Stimulated activated naive B cell treated with anti-CD40 and anti-IgM and Interleukin-4, amounts not matched to agents 10 μg/mL and 1 μg/mL and 100 μg/mL, for 72 hours (primary cell): ENCODE measurements at regions not wholly inside any gene's neighbourhood (a gene's known extent, or its start where the extent isn't known, plus 50 kb on each side); places are given as distances from the start of the nearest gene placed in this dataset.

ENCODE experiments used
- ATAC-seq, 2 donors: fragments of 150-1000 bp; cut with Tn5 transposase; replicated peaks; 2 replicates each; pipeline ENCODE4 v1.10.0; 2021; ENCODE audit warnings: moderate library complexity in 1 of 2
- DNase-seq: peaks from one replicate; pipeline ENCODE4 v3.0.0; 2021
- H3K27ac Mint-ChIP-seq: one replicate; pipeline ENCODE4 v1.8.0; 2022; ENCODE audit warnings: mild to moderate bottlenecking, mixed read lengths
- H3K27me3 Mint-ChIP-seq, 2 donors: one replicate each; pipeline ENCODE4 v1.8.0; 2022; ENCODE audit warnings: mixed read lengths in 2 of 2
- H3K36me3 Mint-ChIP-seq, 2 donors: one replicate each; pipeline ENCODE4 v1.8.0; 2022; ENCODE audit warnings: mixed read lengths in 2 of 2, mild to moderate bottlenecking in 1 of 2
- H3K4me1 Mint-ChIP-seq, 2 donors: one replicate each; pipeline ENCODE4 v1.8.0; 2022; ENCODE audit warnings: mixed read lengths in 2 of 2, mild to moderate bottlenecking in 1 of 2
- H3K4me3 Mint-ChIP-seq, 2 donors: one replicate each; pipeline ENCODE4 v1.8.0; 2022; ENCODE audit warnings: mild to moderate bottlenecking in 2 of 2, mixed read lengths in 2 of 2, moderate library complexity in 1 of 2
- H3K9me3 Mint-ChIP-seq, 2 donors: one replicate each; pipeline ENCODE4 v1.8.0; 2022; ENCODE audit warnings: mixed read lengths in 2 of 2, mild to moderate bottlenecking in 1 of 2

DNA sequence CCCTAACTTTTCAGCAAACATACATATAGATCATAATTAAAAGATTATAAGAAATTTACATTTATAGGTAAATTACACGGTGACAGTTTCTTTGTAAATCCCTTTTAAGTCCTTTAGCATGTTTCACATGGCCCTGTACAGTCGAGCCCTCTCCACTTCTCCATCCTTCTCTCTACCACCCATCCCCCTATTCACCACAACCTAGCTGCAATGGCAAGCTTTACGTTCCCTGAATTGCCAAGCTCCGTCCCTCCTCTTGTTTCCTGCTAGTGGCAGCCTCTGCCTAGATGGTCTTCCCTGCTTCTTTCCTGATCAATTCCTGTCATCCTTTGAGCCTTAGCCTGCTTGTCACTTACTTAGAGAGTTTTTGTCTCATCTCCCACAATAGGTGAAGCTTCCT, 116.2 kb downstream of the TMA16 start:
- Mint-ChIP-seq H3K9me3 (peaks cover 0 to 2% of the 10 kb centered on the region in 2 donors), H3K4me3 (peak overlapping the region; percentile 76 to 81), H3K27ac (peak overlapping the region; percentile 90), H3K27me3 (no peaks in the 10 kb centered on the region), H3K4me1 (peaks cover 61 to 85% of the 10 kb centered on the region in 2 donors), H3K36me3 (no peaks in the 10 kb centered on the region)
- ATAC-seq = peak; percentile 21 to 23
- DNase-seq = no peak

GRCh38 chr4:163611182-163611581, 116.7 kb downstream of the TMA16 start:
- no peaks in the 10 kb centered on the region for H3K36me3 Mint-ChIP-seq
- peak overlapping the region; percentile 49 for H3K27ac Mint-ChIP-seq
- peak; percentile 47 to 65 for ATAC-seq

GRCh38 chr4:163611784-163612445, 117.4 kb downstream of the TMA16 start:
- Mint-ChIP-seq H3K9me3 (peaks cover 0 to 2% of the 10 kb centered on the region in 2 donors), H3K27ac (peak overlapping the region; percentile 95), H3K36me3 (no peaks in the 10 kb centered on the region), H3K4me3 (peak overlapping the region; percentile 68 to 85), H3K4me1 (peaks cover 53 to 78% of the 10 kb centered on the region in 2 donors), H3K27me3 (no peaks in the 10 kb centered on the region)
- DNase-seq (no peak), ATAC-seq (peak; percentile 74 to 75)

More at GRCh38 chr4:163611182-163611581, 116.7 kb downstream of the TMA16 start:
- H3K27me3 Mint-ChIP-seq = no peaks in the 10 kb centered on the region
- DNase-seq = no peak
- H3K4me1 Mint-ChIP-seq = peaks cover 60 to 85% of the 10 kb centered on the region in 2 donors
- H3K9me3 Mint-ChIP-seq = peaks cover 0 to 2% of the 10 kb centered on the region in 2 donors
- H3K4me3 Mint-ChIP-seq = peak overlapping the region in 1 of 2 donors; percentile 29

DNA sequence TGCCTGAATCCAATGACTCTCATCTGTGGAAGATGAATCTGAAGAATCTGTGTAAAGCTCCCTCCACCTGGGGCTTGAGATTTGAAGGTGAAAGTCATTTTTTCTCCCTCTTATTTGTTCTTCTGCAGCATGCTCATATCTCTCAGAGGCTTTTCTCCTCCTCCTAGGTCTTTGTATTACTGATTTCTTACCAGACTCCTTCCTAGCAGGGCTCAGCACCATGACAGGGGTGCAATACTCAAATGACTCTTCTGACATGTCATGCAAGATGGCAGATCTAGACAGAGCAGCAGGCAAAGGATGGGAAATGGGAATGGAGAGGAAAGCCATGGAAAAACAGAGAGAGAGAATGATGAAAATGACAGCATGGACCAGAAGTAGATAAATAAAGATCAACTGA, 118.3 kb downstream of the TMA16 start:
- Mint-ChIP-seq H3K36me3 (no peaks in the 10 kb centered on the region), H3K4me3 (peak overlapping the region; percentile 68 to 85), H3K9me3 (peaks cover 0 to 2% of the 10 kb centered on the region in 2 donors), H3K4me1 (peaks cover 46 to 69% of the 10 kb centered on the region in 2 donors), H3K27ac (peak overlapping the region; percentile 95), H3K27me3 (no peaks in the 10 kb centered on the region)
- ATAC-seq = peak; percentile 25 to 57
- no peak for DNase-seq

GRCh38 chr4:163613383-163613782, 118.9 kb downstream of the TMA16 start:
- peak overlapping the region; percentile 68 to 85 for H3K4me3 Mint-ChIP-seq
- no peaks in the 10 kb centered on the region for H3K27me3 Mint-ChIP-seq
- H3K4me1 Mint-ChIP-seq = peaks cover 39 to 65% of the 10 kb centered on the region in 2 donors

DNA sequence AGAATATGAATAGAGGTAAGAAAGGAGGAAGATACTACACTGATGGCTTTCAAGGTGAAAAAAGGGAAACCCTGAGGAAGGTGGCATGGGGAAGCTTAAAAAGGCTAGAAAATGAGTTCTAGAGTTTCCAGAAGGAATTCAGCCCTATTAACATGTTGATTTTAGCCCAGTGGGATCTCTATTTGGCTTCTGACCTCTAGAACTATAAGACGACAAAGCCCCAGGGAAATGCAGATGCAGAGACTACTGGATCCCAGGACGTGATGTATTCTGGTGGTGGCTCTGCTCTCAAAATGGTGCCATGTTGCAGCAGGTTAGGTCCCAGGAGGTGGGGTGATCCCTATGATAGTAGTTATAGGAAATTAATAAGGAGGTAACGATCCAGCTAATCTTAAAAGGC, 120.4 kb downstream of the TMA16 start:
- ATAC-seq (no peak), DNase-seq (no peak)
- no peaks in the 10 kb centered on the region for H3K36me3 Mint-ChIP-seq
- H3K4me1 Mint-ChIP-seq = peaks cover 34 to 61% of the 10 kb centered on the region in 2 donors
- no peak overlapping the region for H3K4me3 Mint-ChIP-seq
- peaks cover 0 to 4% of the 10 kb centered on the region in 2 donors for H3K9me3 Mint-ChIP-seq
- H3K27ac Mint-ChIP-seq = no peak overlapping the region
- no peaks in the 10 kb centered on the region for H3K27me3 Mint-ChIP-seq

More at GRCh38 chr4:163613383-163613782, 118.9 kb downstream of the TMA16 start:
- Mint-ChIP-seq H3K36me3 (no peaks in the 10 kb centered on the region), H3K9me3 (peaks cover 0 to 2% of the 10 kb centered on the region in 2 donors), H3K27ac (peak overlapping the region; percentile 38)
- no peak for DNase-seq
- ATAC-seq = peak; percentile 39 to 50

- peaks cover 0 to 4% of the 10 kb centered on the region in 2 donors for H3K9me3 Mint-ChIP-seq
- H3K4me3 Mint-ChIP-seq = no peak overlapping the region
These were observed 124.4 kb downstream of the TMA16 start for GRCh38 chr4:163618845-163619244.

DNA sequence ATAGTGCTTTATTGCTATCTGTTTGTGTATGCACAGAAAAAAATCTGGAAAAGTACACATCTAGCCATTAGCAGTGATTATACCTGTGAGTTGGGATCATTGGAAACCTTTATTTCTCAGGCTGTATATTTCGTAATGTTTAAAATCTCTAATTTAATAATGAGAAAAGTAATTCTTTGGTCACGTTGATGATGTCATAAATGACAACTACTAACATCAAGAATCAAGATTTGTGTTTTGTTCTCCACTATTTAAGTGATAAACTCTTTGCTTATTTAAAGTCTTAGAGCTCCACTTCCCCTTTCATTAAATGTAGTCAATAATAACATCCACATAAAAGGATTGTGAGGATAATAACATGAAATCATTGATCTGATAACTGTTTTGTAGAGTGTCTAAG, 126.2 kb downstream of the TMA16 start:
- no peak for ATAC-seq
- H3K27ac Mint-ChIP-seq = no peak overlapping the region
- peaks cover 9 to 23% of the 10 kb centered on the region in 2 donors for H3K4me1 Mint-ChIP-seq
- no peaks in the 10 kb centered on the region for H3K36me3 Mint-ChIP-seq
- no peak for DNase-seq
- H3K4me3 Mint-ChIP-seq = no peak overlapping the region
- no peaks in the 10 kb centered on the region for H3K27me3 Mint-ChIP-seq
- H3K9me3 Mint-ChIP-seq = peaks cover 0 to 2% of the 10 kb centered on the region in 2 donors

More at GRCh38 chr4:163618845-163619244, 124.4 kb downstream of the TMA16 start:
- DNase-seq (no peak), ATAC-seq (no peak)
- Mint-ChIP-seq H3K27ac (no peak overlapping the region), H3K27me3 (no peaks in the 10 kb centered on the region), H3K36me3 (no peaks in the 10 kb centered on the region), H3K4me1 (peaks cover 19 to 37% of the 10 kb centered on the region in 2 donors)

DNA sequence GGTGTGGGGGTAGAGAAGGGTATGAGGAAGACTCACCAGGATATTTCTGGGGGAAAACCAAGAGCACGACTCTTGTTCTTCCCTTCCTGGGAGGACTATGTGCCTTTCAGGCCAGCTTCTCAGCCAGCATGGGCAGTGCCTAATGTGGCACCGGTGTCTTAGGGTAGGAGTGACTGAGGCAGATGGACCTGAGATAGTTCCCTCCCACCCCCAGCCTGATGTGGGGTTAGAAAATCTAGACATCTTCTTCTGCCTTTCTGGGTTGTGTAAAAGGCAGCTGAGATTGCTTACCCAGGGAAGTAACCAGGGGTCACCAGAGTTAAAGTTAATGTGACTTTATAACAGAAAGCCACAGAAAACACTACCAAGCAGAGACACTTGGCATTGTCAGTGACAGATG, 127.3 kb downstream of the TMA16 start:
- Mint-ChIP-seq H3K36me3 (no peaks in the 10 kb centered on the region), H3K4me1 (peaks cover 9 to 21% of the 10 kb centered on the region in 2 donors), H3K4me3 (no peak overlapping the region), H3K27ac (no peak overlapping the region), H3K27me3 (no peaks in the 10 kb centered on the region), H3K9me3 (peaks cover 0 to 2% of the 10 kb centered on the region in 2 donors)
- ATAC-seq (no peak), DNase-seq (no peak)

- H3K27me3 Mint-ChIP-seq = no peaks in the 10 kb centered on the region
- H3K9me3 Mint-ChIP-seq = peaks cover 0 to 2% of the 10 kb centered on the region in 2 donors
- H3K4me3 Mint-ChIP-seq = no peak overlapping the region
- DNase-seq (no peak), ATAC-seq (no peak)
- peaks cover 9 to 21% of the 10 kb centered on the region in 2 donors for H3K4me1 Mint-ChIP-seq
- H3K36me3 Mint-ChIP-seq = no peaks in the 10 kb centered on the region
- H3K27ac Mint-ChIP-seq = no peak overlapping the region
These were observed 128.0 kb downstream of the TMA16 start for GRCh38 chr4:163622379-163623035.

GRCh38 chr4:163623787-163624186, 129.3 kb downstream of the TMA16 start:
- H3K27me3 Mint-ChIP-seq = no peaks in the 10 kb centered on the region
- DNase-seq (no peak), ATAC-seq (no peak)
- peaks cover 8 to 15% of the 10 kb centered on the region in 2 donors for H3K4me1 Mint-ChIP-seq
- H3K4me3 Mint-ChIP-seq = no peak overlapping the region
- no peak overlapping the region for H3K27ac Mint-ChIP-seq
- H3K9me3 Mint-ChIP-seq = peaks cover 4% of the 10 kb centered on the region in 2 donors
- H3K36me3 Mint-ChIP-seq = peaks cover 0 to 2% of the 10 kb centered on the region in 2 donors

DNA sequence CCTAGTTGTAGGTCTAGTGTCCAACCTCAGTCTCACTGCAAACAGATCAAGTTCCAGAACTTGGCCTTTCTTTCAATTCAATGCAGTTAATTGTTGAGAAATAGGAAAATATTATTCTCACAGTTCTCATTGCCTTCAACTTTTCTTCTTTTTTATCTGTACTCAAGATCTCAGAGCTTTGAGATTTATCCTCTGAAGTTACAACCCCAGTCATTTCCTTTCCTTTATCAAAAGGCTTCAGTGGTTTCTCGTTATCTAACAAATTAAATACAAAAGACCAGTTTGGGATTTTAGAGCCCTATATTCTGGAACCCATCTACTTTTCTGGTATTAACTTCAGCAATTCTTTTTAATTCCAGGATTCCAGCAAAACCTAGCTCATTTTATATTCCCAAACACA, 130.2 kb downstream of the TMA16 start:
- H3K27ac Mint-ChIP-seq = no peak overlapping the region
- peaks cover 2 to 4% of the 10 kb centered on the region in 2 donors for H3K9me3 Mint-ChIP-seq
- DNase-seq (no peak), ATAC-seq (no peak)
- no peaks in the 10 kb centered on the region for H3K27me3 Mint-ChIP-seq
- no peak overlapping the region for H3K4me3 Mint-ChIP-seq
- peaks cover 5 to 8% of the 10 kb centered on the region in 2 donors for H3K4me1 Mint-ChIP-seq
- H3K36me3 Mint-ChIP-seq = peaks cover 0 to 2% of the 10 kb centered on the region in 2 donors

DNA sequence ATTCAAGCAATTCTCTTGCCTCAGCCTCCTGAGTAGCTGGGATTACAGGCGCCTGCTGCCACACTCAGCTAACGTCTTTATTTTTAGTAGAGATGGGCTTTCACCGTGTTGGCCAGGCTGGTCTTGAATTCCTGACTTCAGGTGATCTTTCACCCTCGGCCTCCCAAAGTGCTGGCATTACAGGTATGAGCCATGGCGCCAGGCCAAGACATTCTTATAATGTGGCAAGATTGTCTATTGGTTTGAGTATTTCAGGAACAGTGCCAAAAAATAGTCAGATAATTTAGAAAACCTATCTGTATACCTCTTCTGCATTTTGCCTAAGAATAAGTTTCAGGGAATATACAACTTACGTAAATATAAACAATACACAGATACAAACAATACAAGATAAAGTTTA, 136.8 kb downstream of the TMA16 start:
- no peak overlapping the region for H3K27ac Mint-ChIP-seq
- no peak overlapping the region for H3K4me3 Mint-ChIP-seq
- no peak for ATAC-seq
- peaks cover 2 to 3% of the 10 kb centered on the region in 2 donors for H3K36me3 Mint-ChIP-seq
- DNase-seq = no peak
- peaks cover 2 to 4% of the 10 kb centered on the region in 2 donors for H3K9me3 Mint-ChIP-seq
- H3K27me3 Mint-ChIP-seq = no peaks in the 10 kb centered on the region
- no peaks in the 10 kb centered on the region for H3K4me1 Mint-ChIP-seq

DNA sequence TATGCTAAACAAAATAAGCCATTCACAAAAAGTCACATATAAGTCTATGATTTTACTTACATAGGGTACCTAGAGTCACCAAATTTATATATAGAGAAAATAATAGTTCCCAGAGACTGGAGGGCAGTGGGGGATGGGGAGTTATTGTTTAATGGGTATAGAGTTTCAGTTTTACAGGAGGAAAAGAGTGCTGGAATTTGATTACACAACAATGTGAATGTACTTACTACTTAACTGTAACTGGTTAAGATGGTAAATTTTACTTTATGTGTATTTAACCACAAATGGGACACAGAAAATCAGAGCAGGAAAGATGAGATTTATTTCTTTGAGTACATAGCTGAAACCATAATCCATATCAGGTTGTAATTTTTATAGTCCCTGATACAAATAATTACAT, 144.4 kb downstream of the TMA16 start:
- DNase-seq (no peak), ATAC-seq (no peak)
- Mint-ChIP-seq H3K27ac (no peak overlapping the region), H3K4me1 (no peaks in the 10 kb centered on the region), H3K9me3 (no peaks in the 10 kb centered on the region), H3K36me3 (no peaks in the 10 kb centered on the region), H3K4me3 (no peak overlapping the region), H3K27me3 (no peaks in the 10 kb centered on the region)
